ENCODE measurements at regions not wholly inside any gene's neighbourhood (a gene's known extent, or its start where the extent isn't known, plus 50 kb on each side); places are given as distances from the start of the nearest gene placed in this dataset.

- Histone ChIP-seq H3K4me3 (no peak overlapping the region), H3K27me3 (no peaks in the 10 kb centered on the region), H3K9me3 (no peaks in the 10 kb centered on the region), H3K4me1 (peaks cover 68 to 94% (median 75%) of the 10 kb centered on the region in 4 donors), H3K36me3 (peaks cover 2 to 47% (median 28%) of the 10 kb centered on the region in 4 donors), H3K27ac (replicated peaks in 1 of 4) (peak overlapping the region; percentile 65 to 91 (median 84))
- TF ChIP-seq CTCF (IDR thresholded peaks at IDR 0.05) (no peak), POLR2A (IDR thresholded peaks at IDR 0.05; ENCODE audit: low read depth) (no peak), POLR2AphosphoS5 (IDR thresholded peaks at IDR 0.05) (no peak), EP300 (IDR thresholded peaks at IDR 0.05) (no peak)
- 57% methylated on average over 7 of the region's 11 CpGs for WGBS
- no peak for DNase-seq (ENCODE audit: extremely low spot score)
- intact Hi-C loops (cut with DNase I), result no loop called here
Observed at GRCh38 chr12:124454352-124454725, 113.1 kb downstream of the NCOR2 start.

GRCh38 chr12:124453419-124454351 lies 113.7 kb downstream of the NCOR2 start:
- H3K27me3 ChIP-seq, result no peaks in the 10 kb centered on the region
- intact Hi-C loops (cut with DNase I), result no loop called here
- DNase-seq (ENCODE audit: extremely low spot score), result no peak
- peaks cover 68 to 94% (median 73%) of the 10 kb centered on the region in 4 donors for H3K4me1 ChIP-seq
- WGBS, result 29% methylated on average over 11 of the region's 27 CpGs
- H3K36me3 ChIP-seq, result peaks cover 0 to 47% (median 29%) of the 10 kb centered on the region in 4 donors
- H3K4me3 ChIP-seq, result peak overlapping the region in 1 of 4 donors; percentile 9
- peak overlapping the region; percentile 65 to 91 (median 84) for H3K27ac ChIP-seq (replicated peaks in 1 of 4)
- H3K9me3 ChIP-seq, result no peaks in the 10 kb centered on the region
- TF ChIP-seq POLR2AphosphoS5 (IDR thresholded peaks at IDR 0.05) (peak; percentile 65 to 83), POLR2A (IDR thresholded peaks at IDR 0.05; ENCODE audit: low read depth) (no peak)

- DNase-seq (ENCODE audit: extremely low spot score), result no peak
- Histone ChIP-seq H3K27me3 (no peaks in the 10 kb centered on the region), H3K9me3 (no peaks in the 10 kb centered on the region), H3K4me1 (peaks cover 59 to 92% (median 63%) of the 10 kb centered on the region in 4 donors), H3K36me3 (peaks cover 0 to 55% (median 38%) of the 10 kb centered on the region in 4 donors), H3K27ac (replicated peaks in 1 of 4) (peak overlapping the region; percentile 65 to 91 (median 84)), H3K4me3 (no peak overlapping the region)
- TF ChIP-seq EP300 (IDR thresholded peaks at IDR 0.05), result no peak
- TF ChIP-seq POLR2AphosphoS5 (IDR thresholded peaks at IDR 0.05), result no peak
- no peak for TF ChIP-seq CTCF (IDR thresholded peaks at IDR 0.05)
- TF ChIP-seq POLR2A (IDR thresholded peaks at IDR 0.05; ENCODE audit: low read depth), result no peak
- intact Hi-C loops (cut with DNase I), result no loop called here
- WGBS, result 82% methylated on average over 9 of the region's 21 CpGs
Observed at GRCh38 chr12:124452576-124453331, 114.7 kb downstream of the NCOR2 start.

DNA sequence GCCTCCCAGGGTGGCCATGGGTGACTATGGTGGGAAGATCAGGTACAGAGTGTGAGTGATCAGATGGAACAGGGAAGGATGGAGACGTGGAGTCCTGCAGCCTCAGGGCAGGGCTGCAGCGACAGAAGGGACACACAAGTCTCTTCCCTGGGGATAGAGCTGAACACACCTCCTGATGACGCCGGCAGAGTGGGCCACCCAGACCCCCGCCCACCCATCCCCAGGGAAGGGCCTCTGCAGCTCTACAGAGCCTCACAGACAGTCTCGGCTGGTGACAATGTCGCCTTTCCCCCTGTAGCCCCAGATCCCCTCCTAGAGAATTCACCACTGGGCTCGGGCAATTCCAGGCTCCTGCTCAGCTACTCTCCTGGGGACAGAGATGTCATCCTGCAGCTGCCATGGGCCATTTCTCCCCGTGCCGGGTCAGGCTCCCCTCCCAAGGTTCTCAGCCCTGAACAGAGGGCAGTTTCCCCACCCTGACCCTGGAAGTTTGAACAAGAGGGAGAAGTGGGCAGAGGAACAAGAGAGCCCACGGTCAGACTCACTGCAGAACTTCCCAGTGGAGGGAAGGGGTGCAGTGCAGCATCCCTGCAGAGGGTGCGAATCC lies 115.7 kb downstream of the NCOR2 start:
- no peak for DNase-seq (ENCODE audit: extremely low spot score)
- Histone ChIP-seq H3K36me3 (peaks cover 0 to 56% (median 41%) of the 10 kb centered on the region in 4 donors), H3K27me3 (no peaks in the 10 kb centered on the region), H3K4me3 (no peak overlapping the region), H3K27ac (replicated peaks in 1 of 4) (peak overlapping the region in 2 of 4 donors; percentile 89 to 91), H3K4me1 (peaks cover 49 to 85% (median 53%) of the 10 kb centered on the region in 4 donors), H3K9me3 (no peaks in the 10 kb centered on the region)
- intact Hi-C loops (cut with DNase I), result no loop called here
- no peak for TF ChIP-seq CTCF (IDR thresholded peaks at IDR 0.05)
- TF ChIP-seq EP300 (IDR thresholded peaks at IDR 0.05), result no peak
- no peak for TF ChIP-seq POLR2A (IDR thresholded peaks at IDR 0.05; ENCODE audit: low read depth)
- TF ChIP-seq POLR2AphosphoS5 (IDR thresholded peaks at IDR 0.05), result no peak
- WGBS, result 88% methylated on average over 8 of the region's 12 CpGs
